ENCODE measurements at regions not wholly inside any gene's neighbourhood (a gene's known extent, or its start where the extent isn't known, plus 50 kb on each side); places are given as distances from the start of the nearest gene placed in this dataset.

- TF ChIP-seq, protein P1, sequence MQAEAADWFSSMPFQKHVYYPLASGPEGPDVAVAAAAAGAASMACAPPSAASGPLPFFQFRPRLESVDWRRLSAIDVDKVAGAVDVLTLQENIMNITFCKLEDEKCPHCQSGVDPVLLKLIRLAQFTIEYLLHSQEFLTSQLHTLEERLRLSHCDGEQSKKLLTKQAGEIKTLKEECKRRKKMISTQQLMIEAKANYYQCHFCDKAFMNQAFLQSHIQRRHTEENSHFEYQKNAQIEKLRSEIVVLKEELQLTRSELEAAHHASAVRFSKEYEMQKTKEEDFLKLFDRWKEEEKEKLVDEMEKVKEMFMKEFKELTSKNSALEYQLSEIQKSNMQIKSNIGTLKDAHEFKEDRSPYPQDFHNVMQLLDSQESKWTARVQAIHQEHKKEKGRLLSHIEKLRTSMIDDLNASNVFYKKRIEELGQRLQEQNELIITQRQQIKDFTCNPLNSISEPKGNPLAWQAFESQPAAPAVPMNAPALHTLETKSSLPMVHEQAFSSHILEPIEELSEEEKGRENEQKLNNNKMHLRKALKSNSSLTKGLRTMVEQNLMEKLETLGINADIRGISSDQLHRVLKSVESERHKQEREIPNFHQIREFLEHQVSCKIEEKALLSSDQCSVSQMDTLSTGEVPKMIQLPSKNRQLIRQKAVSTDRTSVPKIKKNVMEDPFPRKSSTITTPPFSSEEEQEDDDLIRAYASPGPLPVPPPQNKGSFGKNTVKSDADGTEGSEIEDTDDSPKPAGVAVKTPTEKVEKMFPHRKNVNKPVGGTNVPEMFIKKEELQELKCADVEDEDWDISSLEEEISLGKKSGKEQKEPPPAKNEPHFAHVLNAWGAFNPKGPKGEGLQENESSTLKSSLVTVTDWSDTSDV (CRISPR knock-in tag; IDR thresholded peaks at IDR 0.05) = no peak
- TF ChIP-seq ZNF841 (CRISPR knock-in tag; IDR thresholded peaks at IDR 0.05; ENCODE audit: borderline replicate concordance) (no peak), ZNF24 (IDR thresholded peaks at IDR 0.05) (no peak), HOXA3 (CRISPR knock-in tag; IDR thresholded peaks at IDR 0.05) (no peak), TARDBP (CRISPR knock-in tag; IDR thresholded peaks at IDR 0.05) (no peak), ZFP90 (CRISPR knock-in tag; IDR thresholded peaks at IDR 0.05; ENCODE audit: borderline replicate concordance) (no peak), HOXA7 (CRISPR knock-in tag; IDR thresholded peaks at IDR 0.05) (no peak), STAG1 (CRISPR knock-in tag; IDR thresholded peaks at IDR 0.05) (no peak), ZNF335 (CRISPR knock-in tag; IDR thresholded peaks at IDR 0.05) (no peak), ZNF580 (CRISPR knock-in tag; IDR thresholded peaks at IDR 0.05; ENCODE audit: borderline replicate concordance, low read depth) (no peak)
- TF ChIP-seq, protein P2, sequence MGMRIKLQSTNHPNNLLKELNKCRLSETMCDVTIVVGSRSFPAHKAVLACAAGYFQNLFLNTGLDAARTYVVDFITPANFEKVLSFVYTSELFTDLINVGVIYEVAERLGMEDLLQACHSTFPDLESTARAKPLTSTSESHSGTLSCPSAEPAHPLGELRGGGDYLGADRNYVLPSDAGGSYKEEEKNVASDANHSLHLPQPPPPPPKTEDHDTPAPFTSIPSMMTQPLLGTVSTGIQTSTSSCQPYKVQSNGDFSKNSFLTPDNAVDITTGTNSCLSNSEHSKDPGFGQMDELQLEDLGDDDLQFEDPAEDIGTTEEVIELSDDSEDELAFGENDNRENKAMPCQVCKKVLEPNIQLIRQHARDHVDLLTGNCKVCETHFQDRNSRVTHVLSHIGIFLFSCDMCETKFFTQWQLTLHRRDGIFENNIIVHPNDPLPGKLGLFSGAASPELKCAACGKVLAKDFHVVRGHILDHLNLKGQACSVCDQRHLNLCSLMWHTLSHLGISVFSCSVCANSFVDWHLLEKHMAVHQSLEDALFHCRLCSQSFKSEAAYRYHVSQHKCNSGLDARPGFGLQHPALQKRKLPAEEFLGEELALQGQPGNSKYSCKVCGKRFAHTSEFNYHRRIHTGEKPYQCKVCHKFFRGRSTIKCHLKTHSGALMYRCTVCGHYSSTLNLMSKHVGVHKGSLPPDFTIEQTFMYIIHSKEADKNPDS (CRISPR knock-in tag; IDR thresholded peaks at IDR 0.05) = no peak
Measured at GRCh38 chr6:14269436-14269835, 151.9 kb downstream of the CD83 start (continued).

All from HepG2 (cell line).